ENCODE measurements at regions not wholly inside any gene's neighbourhood (a gene's known extent, or its start where the extent isn't known, plus 50 kb on each side); places are given as distances from the start of the nearest gene placed in this dataset.

- H3K4me1 ChIP-seq: no peaks in the 10 kb centered on the region
- TF ChIP-seq, protein P1, sequence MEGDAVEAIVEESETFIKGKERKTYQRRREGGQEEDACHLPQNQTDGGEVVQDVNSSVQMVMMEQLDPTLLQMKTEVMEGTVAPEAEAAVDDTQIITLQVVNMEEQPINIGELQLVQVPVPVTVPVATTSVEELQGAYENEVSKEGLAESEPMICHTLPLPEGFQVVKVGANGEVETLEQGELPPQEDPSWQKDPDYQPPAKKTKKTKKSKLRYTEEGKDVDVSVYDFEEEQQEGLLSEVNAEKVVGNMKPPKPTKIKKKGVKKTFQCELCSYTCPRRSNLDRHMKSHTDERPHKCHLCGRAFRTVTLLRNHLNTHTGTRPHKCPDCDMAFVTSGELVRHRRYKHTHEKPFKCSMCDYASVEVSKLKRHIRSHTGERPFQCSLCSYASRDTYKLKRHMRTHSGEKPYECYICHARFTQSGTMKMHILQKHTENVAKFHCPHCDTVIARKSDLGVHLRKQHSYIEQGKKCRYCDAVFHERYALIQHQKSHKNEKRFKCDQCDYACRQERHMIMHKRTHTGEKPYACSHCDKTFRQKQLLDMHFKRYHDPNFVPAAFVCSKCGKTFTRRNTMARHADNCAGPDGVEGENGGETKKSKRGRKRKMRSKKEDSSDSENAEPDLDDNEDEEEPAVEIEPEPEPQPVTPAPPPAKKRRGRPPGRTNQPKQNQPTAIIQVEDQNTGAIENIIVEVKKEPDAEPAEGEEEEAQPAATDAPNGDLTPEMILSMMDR (IDR thresholded peaks at IDR 0.05; ENCODE audit: low read depth, low read length): no peak
- no peaks in the 10 kb centered on the region; the same call in 1 of the 2 replicates for H3K9me3 ChIP-seq
- no peak for DNase-seq
- H3K36me3 ChIP-seq: no peaks in the 10 kb centered on the region
- no peaks in the 10 kb centered on the region for H3K27me3 ChIP-seq
- H3K4me3 ChIP-seq (ENCODE audit: low read depth, low read length): no peak overlapping the region
These were observed 86.8 kb upstream of the VEGFC start for GRCh38 chr4:176879380-176880116.

GRCh38 chr4:176882206-176882605, 89.5 kb upstream of the VEGFC start:
- Histone ChIP-seq H3K4me3 (ENCODE audit: low read depth, low read length) (no peak overlapping the region), H3K36me3 (no peaks in the 10 kb centered on the region), H3K27me3 (no peaks in the 10 kb centered on the region), H3K9me3 (no peaks in the 10 kb centered on the region; the same call in 1 of the 2 replicates), H3K4me1 (no peaks in the 10 kb centered on the region)
- no peak for DNase-seq
- TF ChIP-seq, protein P1 (IDR thresholded peaks at IDR 0.05; ENCODE audit: low read depth, low read length): no peak

- TF ChIP-seq, protein P1 (IDR thresholded peaks at IDR 0.05; ENCODE audit: low read depth, low read length): no peak
- Histone ChIP-seq H3K9me3 (no peaks in the 10 kb centered on the region; the same call in 1 of the 2 replicates), H3K27me3 (no peaks in the 10 kb centered on the region), H3K4me1 (no peaks in the 10 kb centered on the region), H3K36me3 (no peaks in the 10 kb centered on the region), H3K4me3 (ENCODE audit: low read depth, low read length) (no peak overlapping the region)
- no peak for DNase-seq
These were observed 90.4 kb upstream of the VEGFC start for GRCh38 chr4:176883108-176883550.

- no peaks in the 10 kb centered on the region for H3K9me3 ChIP-seq
- H3K4me1 ChIP-seq: no peaks in the 10 kb centered on the region
- no peaks in the 10 kb centered on the region for H3K36me3 ChIP-seq
- TF ChIP-seq, protein P1 (IDR thresholded peaks at IDR 0.05; ENCODE audit: low read depth, low read length): no peak
- no peaks in the 10 kb centered on the region for H3K27me3 ChIP-seq
- no peak overlapping the region for H3K4me3 ChIP-seq (ENCODE audit: low read depth, low read length)
- DNase-seq: no peak
These were observed 91.1 kb upstream of the VEGFC start for GRCh38 chr4:176883681-176884418.

DNA sequence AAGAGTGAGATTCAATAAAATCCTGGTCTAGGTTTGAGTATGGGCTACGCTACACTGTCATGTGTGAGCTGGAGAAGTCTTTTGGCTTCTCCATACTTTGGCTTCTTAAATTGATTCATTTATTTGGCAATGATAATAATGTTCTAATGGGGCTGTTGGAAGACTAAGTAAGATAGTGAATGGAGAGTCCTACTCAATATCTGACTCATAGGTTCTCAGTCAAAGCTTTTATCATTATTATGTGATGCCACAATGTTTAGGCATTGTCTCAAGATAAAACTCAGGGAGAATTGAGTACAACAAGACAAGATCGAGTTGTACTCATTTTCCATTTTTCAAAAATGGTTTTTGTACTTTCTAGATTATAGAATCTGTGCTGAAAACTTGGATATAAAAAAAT, 92.5 kb upstream of the VEGFC start:
- no peaks in the 10 kb centered on the region for H3K4me1 ChIP-seq
- H3K36me3 ChIP-seq: no peaks in the 10 kb centered on the region
- no peak for DNase-seq
- H3K27me3 ChIP-seq: no peaks in the 10 kb centered on the region
- TF ChIP-seq, protein P1 (IDR thresholded peaks at IDR 0.05; ENCODE audit: low read depth, low read length): no peak
- no peak overlapping the region for H3K4me3 ChIP-seq (ENCODE audit: low read depth, low read length)
- no peaks in the 10 kb centered on the region for H3K9me3 ChIP-seq

DNA sequence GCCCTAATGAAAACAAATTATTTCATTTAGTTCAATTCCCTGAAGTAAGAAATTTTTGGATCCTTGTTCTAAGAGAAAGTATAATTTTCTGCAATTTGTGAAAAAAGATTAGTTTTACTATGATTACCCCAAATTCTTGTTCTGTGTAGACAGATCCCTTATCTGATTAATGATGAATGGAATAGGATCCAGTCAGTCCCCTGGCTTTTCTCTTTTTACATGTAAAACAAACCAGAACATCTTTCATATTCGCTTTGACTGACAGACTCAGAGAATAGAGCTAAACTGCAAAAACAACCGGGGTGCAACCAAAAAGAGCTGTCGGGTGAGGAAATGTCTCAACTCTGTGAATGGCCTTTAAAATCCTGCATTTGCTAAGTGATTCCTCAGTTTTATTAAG, 93.4 kb upstream of the VEGFC start:
- no peaks in the 10 kb centered on the region for H3K27me3 ChIP-seq
- no peaks in the 10 kb centered on the region for H3K9me3 ChIP-seq
- TF ChIP-seq, protein P1 (IDR thresholded peaks at IDR 0.05; ENCODE audit: low read depth, low read length): no peak

More for the DNA sequence above, 93.4 kb upstream of the VEGFC start:
- Histone ChIP-seq H3K4me3 (ENCODE audit: low read depth, low read length) (no peak overlapping the region), H3K4me1 (no peaks in the 10 kb centered on the region), H3K36me3 (no peaks in the 10 kb centered on the region)
- no peak for DNase-seq
